ENCODE measurements at regions not wholly inside any gene's neighbourhood (a gene's known extent, or its start where the extent isn't known, plus 50 kb on each side); places are given as distances from the start of the nearest gene placed in this dataset.

DNA sequence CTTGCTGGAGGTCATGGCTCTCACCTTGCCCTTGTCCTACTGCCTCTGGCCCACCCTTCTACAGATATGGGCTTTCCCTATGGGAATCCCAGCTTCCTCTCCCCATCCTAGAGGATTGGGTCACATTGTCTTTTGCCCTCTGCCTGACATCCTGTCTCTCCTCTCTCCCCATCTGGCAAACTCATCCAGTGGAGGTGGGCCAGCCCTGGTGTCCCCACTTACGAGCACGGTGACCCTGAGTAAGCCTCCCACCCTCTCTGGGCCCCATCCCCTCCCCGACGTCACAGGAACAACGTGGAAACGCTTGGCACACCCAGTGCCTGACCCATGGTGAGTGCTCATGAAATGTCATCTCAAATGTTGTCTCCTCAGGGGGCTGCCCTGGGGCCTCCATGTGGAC is 56.1 kb upstream of the ID3 start:
- TF ChIP-seq, protein P1, sequence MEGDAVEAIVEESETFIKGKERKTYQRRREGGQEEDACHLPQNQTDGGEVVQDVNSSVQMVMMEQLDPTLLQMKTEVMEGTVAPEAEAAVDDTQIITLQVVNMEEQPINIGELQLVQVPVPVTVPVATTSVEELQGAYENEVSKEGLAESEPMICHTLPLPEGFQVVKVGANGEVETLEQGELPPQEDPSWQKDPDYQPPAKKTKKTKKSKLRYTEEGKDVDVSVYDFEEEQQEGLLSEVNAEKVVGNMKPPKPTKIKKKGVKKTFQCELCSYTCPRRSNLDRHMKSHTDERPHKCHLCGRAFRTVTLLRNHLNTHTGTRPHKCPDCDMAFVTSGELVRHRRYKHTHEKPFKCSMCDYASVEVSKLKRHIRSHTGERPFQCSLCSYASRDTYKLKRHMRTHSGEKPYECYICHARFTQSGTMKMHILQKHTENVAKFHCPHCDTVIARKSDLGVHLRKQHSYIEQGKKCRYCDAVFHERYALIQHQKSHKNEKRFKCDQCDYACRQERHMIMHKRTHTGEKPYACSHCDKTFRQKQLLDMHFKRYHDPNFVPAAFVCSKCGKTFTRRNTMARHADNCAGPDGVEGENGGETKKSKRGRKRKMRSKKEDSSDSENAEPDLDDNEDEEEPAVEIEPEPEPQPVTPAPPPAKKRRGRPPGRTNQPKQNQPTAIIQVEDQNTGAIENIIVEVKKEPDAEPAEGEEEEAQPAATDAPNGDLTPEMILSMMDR (IDR thresholded peaks at IDR 0.05) = no peak
- Histone ChIP-seq H3K27me3 (peaks cover 95% of the 10 kb centered on the region), H3K4me3 (ENCODE audit: low read depth in 1 of 2, low read length in 1 of 2) (no peak overlapping the region), H3K4me1 (ENCODE audit: control insufficient read depth in 1 of 2, insufficient read depth in 1 of 2, low read depth in 1 of 2, low read length in 1 of 2) (no peaks in the 10 kb centered on the region), H3K9me3 (no peaks in the 10 kb centered on the region), H3K27ac (no peak overlapping the region), H3K36me3 (no peaks in the 10 kb centered on the region)

DNA sequence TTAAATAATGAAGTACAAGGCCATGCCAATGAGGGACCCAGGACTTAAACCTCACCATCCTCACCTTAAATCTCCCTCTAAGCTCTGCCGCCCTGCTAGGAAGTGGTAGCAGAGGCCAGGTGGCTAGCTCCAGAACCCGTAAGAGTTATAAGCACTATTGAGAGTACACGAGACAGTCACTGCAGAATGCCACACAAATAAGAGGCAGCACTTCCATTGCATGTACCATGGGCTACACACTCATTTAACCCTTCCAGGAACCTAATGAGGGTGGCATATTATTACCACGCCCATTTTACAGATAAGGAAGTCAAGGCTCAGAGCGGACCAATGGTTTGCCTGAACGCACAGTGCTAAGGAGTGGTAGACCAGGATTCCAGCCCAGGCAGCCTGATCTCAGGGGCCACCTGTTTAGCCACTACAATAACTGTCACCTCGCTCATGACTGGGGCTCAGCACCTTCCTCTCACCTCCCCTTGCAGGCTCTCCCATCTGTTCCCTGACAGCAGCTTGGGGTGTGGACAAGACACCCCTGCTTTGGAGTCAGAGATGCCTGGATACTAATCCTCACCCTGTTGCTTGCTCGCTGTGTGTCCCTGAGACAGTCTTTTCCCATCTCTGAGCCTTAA is 54.8 kb upstream of the ID3 start:
- no peaks in the 10 kb centered on the region for H3K9me3 ChIP-seq
- no peak overlapping the region for H3K27ac ChIP-seq
- no peak overlapping the region for H3K4me3 ChIP-seq (ENCODE audit: low read depth in 1 of 2, low read length in 1 of 2)
- no peaks in the 10 kb centered on the region for H3K36me3 ChIP-seq
- TF ChIP-seq, protein P1 (IDR thresholded peaks at IDR 0.05) = no peak
- no peaks in the 10 kb centered on the region for H3K4me1 ChIP-seq (ENCODE audit: control insufficient read depth in 1 of 2, insufficient read depth in 1 of 2, low read depth in 1 of 2, low read length in 1 of 2)
- peaks cover 92% of the 10 kb centered on the region for H3K27me3 ChIP-seq

GRCh38 chr1:23613191-23614031 is 54.1 kb upstream of the ID3 start:
- Histone ChIP-seq H3K27ac (no peak overlapping the region), H3K4me1 (ENCODE audit: control insufficient read depth in 1 of 2, insufficient read depth in 1 of 2, low read depth in 1 of 2, low read length in 1 of 2) (no peaks in the 10 kb centered on the region), H3K4me3 (ENCODE audit: low read depth in 1 of 2, low read length in 1 of 2) (no peak overlapping the region), H3K36me3 (no peaks in the 10 kb centered on the region), H3K27me3 (peaks cover 92% of the 10 kb centered on the region), H3K9me3 (no peaks in the 10 kb centered on the region)
- TF ChIP-seq, protein P1 (IDR thresholded peaks at IDR 0.05) = no peak

- no peak overlapping the region for H3K27ac ChIP-seq
- TF ChIP-seq, protein P1 (IDR thresholded peaks at IDR 0.05) = no peak
Measured at GRCh38 chr1:23611601-23612327, 52.5 kb upstream of the ID3 start.

DNA sequence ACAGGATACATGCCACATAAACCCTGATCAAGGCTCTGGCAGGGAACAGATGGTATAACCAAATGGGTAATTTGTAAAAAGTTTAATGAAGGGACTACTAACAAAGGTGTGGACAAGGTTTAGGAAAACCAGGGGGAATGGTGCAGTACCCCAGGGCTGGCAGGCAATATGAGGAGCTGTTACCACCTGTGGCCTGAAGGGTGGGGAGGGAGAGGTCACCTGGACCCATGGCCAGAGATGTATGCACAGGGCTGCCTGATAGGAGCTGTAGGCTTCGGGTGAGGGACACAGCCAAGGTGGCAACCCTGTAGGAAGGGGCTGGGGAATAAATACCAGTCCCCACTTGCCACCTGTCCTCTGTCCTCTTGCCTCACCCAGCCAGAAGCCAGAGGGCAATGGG is 51.4 kb upstream of the ID3 start:
- TF ChIP-seq, protein P1 (IDR thresholded peaks at IDR 0.05) = no peak
- H3K9me3 ChIP-seq = no peaks in the 10 kb centered on the region
- H3K27ac ChIP-seq = no peak overlapping the region
- H3K36me3 ChIP-seq = no peaks in the 10 kb centered on the region
- peaks cover 73% of the 10 kb centered on the region for H3K27me3 ChIP-seq
- H3K4me1 ChIP-seq (ENCODE audit: control insufficient read depth in 1 of 2, insufficient read depth in 1 of 2, low read depth in 1 of 2, low read length in 1 of 2) = no peaks in the 10 kb centered on the region
- H3K4me3 ChIP-seq (ENCODE audit: low read depth in 1 of 2, low read length in 1 of 2) = no peak overlapping the region

More at GRCh38 chr1:23611601-23612327, 52.5 kb upstream of the ID3 start:
- no peak overlapping the region for H3K4me3 ChIP-seq (ENCODE audit: low read depth in 1 of 2, low read length in 1 of 2)
- no peaks in the 10 kb centered on the region for H3K9me3 ChIP-seq
- H3K27me3 ChIP-seq = peaks cover 84% of the 10 kb centered on the region
- H3K4me1 ChIP-seq (ENCODE audit: control insufficient read depth in 1 of 2, insufficient read depth in 1 of 2, low read depth in 1 of 2, low read length in 1 of 2) = no peaks in the 10 kb centered on the region
- H3K36me3 ChIP-seq = no peaks in the 10 kb centered on the region

Measured in neutrophil (primary cell).